IMR-90 (cell line): ENCODE measurements at regions not wholly inside any gene's neighbourhood (a gene's known extent, or its start where the extent isn't known, plus 50 kb on each side); places are given as distances from the start of the nearest gene placed in this dataset.

ENCODE experiments used
- ATAC-seq: fragments of 200-7000 bp; cut with Tn5 transposase; 2 replicates; pipeline ENCODE4 v1.9.1; 2020; ENCODE audit warnings: low read depth, mild to moderate bottlenecking, moderate library complexity
- BruUV-seq: library from RNA; stranded (reverse); fragments of 400-500 nt; replicated peaks from 2 replicates; lab custom pipeline; 2021; lab: Mats Ljungman, UMichigan
- CTCF ChIA-PET: fragments of 300-600 bp; formaldehyde crosslinking; extraction: SDS; loops from one replicate; lab custom pipeline; 2021; ENCODE audit warnings: antibody characterized with exemption; lab: Yijun Ruan, JAX
- POLR2A ChIA-PET: fragments of 300-600 bp; sonication (Branson Sonifier 250); formaldehyde crosslinking; loops from one replicate; lab custom pipeline; 2022; ENCODE audit warnings: antibody characterized with exemption; ENCODE audit not compliant: unreplicated experiment; lab: Charles Lee
- DNase-seq: peaks from one replicate; pipeline ENCODE4 v3.0.0; 2013
- H2AFZ ChIP-seq: replicated peaks from 2 replicates; pipeline ENCODE3; 2013; ENCODE audit warnings: low read length, mild to moderate bottlenecking; ENCODE audit not compliant: poor library complexity
- H2AK5ac ChIP-seq: 2 replicates; pipeline ENCODE4 v1.6.1; 2013; ENCODE audit warnings: low read depth, low read length, inconsistent platforms
- H2AK9ac ChIP-seq: replicated peaks from 2 replicates; pipeline ENCODE3; 2013; ENCODE audit warnings: mild to moderate bottlenecking, low read depth, low read length, moderate library complexity; ENCODE audit not compliant: poor library complexity
- H2BK120ac ChIP-seq: 2 replicates; pipeline ENCODE4 v1.6.1; 2013; ENCODE audit warnings: low read depth, low read length, inconsistent platforms
- H2BK15ac ChIP-seq: 3 replicates; pipeline ENCODE4 v1.6.1; 2013; ENCODE audit warnings: low read depth, low read length, inconsistent platforms
- H2BK20ac ChIP-seq: 2 replicates; pipeline ENCODE4 v1.6.1; 2013; ENCODE audit warnings: low read depth, mild to moderate bottlenecking, inconsistent platforms, low read length, moderate library complexity
- H2BK5ac ChIP-seq: 2 replicates; pipeline ENCODE4 v1.6.1; 2013; ENCODE audit warnings: mild to moderate bottlenecking, low read depth, low read length, inconsistent platforms; ENCODE audit not compliant: poor library complexity, severe bottlenecking
- H3K14ac ChIP-seq: replicated peaks from 2 replicates; pipeline ENCODE4 v1.6.1; 2013; ENCODE audit warnings: low read depth, low read length, inconsistent platforms
- H3K18ac ChIP-seq: 2 replicates; pipeline ENCODE4 v1.6.1; 2013; ENCODE audit warnings: low read depth, low read length, control low read depth
- H3K23ac ChIP-seq: 2 replicates; pipeline ENCODE4 v1.6.1; 2013; ENCODE audit warnings: low read depth, low read length, inconsistent platforms
- H3K27ac ChIP-seq: 2 replicates; pipeline ENCODE4 v1.5.1; 2013; ENCODE audit warnings: mild to moderate bottlenecking, control low read depth, low read length; ENCODE audit not compliant: insufficient read depth
- H3K27me3 ChIP-seq: 2 replicates; pipeline ENCODE4 v1.6.1; 2013; ENCODE audit warnings: low read length; ENCODE audit not compliant: control insufficient read depth, insufficient read depth
- H3K36me3 ChIP-seq: 2 replicates; pipeline ENCODE4 v1.6.1; 2013; ENCODE audit warnings: low read length, mixed read lengths; ENCODE audit not compliant: control insufficient read depth, insufficient read depth
- H3K4ac ChIP-seq: 2 replicates; pipeline ENCODE4 v1.6.1; 2013; ENCODE audit warnings: low read depth, low read length, inconsistent platforms
- H3K4me1 ChIP-seq: 2 replicates; pipeline ENCODE4 v1.6.1; 2013; ENCODE audit warnings: low read length, mixed read lengths; ENCODE audit not compliant: control insufficient read depth, insufficient read depth
- H3K4me2 ChIP-seq: 2 replicates; pipeline ENCODE4 v1.6.1; 2013; ENCODE audit warnings: low read depth, mild to moderate bottlenecking, control low read depth, low read length, moderate library complexity
- H3K4me3 ChIP-seq: 2 replicates; pipeline ENCODE4 v1.5.1; 2013; ENCODE audit warnings: low read depth, mild to moderate bottlenecking, control low read depth, low read length, moderate library complexity; ENCODE audit not compliant: insufficient read depth
- H3K56ac ChIP-seq: 2 replicates; pipeline ENCODE4 v1.6.1; 2013; ENCODE audit warnings: low read length, inconsistent platforms; ENCODE audit not compliant: insufficient read depth; ENCODE audit errors: extremely low read depth
- H3K79me1 ChIP-seq, 2 experiments: 2 replicates each; pipeline ENCODE4 v1.6.1; 2013; ENCODE audit warnings: low read length in 2 of 2, inconsistent platforms in 1 of 2, low read depth in 1 of 2
- H3K9ac ChIP-seq: 2 replicates; pipeline ENCODE4 v1.6.1; 2013; ENCODE audit warnings: low read depth, low read length, control low read depth
- H3K9me1 ChIP-seq: 2 replicates; pipeline ENCODE4 v1.6.1; 2013; ENCODE audit warnings: low read length, inconsistent platforms; ENCODE audit not compliant: insufficient read depth
- H3K9me3 ChIP-seq: 2 replicates; pipeline ENCODE4 v1.6.1; 2013; ENCODE audit warnings: low read length; ENCODE audit not compliant: control insufficient read depth, insufficient read depth
- H4K20me1 ChIP-seq: 2 replicates; pipeline ENCODE4 v1.6.1; 2013; ENCODE audit warnings: low read length, inconsistent platforms; ENCODE audit not compliant: insufficient read depth
- H4K5ac ChIP-seq: 2 replicates; pipeline ENCODE4 v1.6.1; 2013; ENCODE audit warnings: mild to moderate bottlenecking, low read depth, low read length, control low read depth
- H4K8ac ChIP-seq, 2 experiments: 2 replicates each; pipeline ENCODE4 v1.6.1; 2013; ENCODE audit warnings: low read depth in 2 of 2, low read length in 2 of 2, control low read depth in 1 of 2, inconsistent platforms in 1 of 2
- H4K91ac ChIP-seq: 2 replicates; pipeline ENCODE4 v1.6.1; 2013; ENCODE audit warnings: low read depth, low read length, inconsistent platforms; ENCODE audit not compliant: insufficient read depth
- BHLHE40 ChIP-seq: fragments of 150-350 bp; IDR thresholded peaks from 2 replicates; pipeline ENCODE4 v1.6.1; 2016; ENCODE audit warnings: mild to moderate bottlenecking, low read depth, low read length
- CEBPB ChIP-seq: IDR thresholded peaks from 2 replicates; pipeline ENCODE4 v1.6.1; 2012; ENCODE audit warnings: low read depth, low read length, improper control_type of control experiment
- CHD1 ChIP-seq: IDR thresholded peaks from 2 replicates; pipeline ENCODE4 v1.6.1; 2012; ENCODE audit warnings: low read depth, low read length, improper control_type of control experiment
- CTCF ChIP-seq: conservative IDR thresholded peaks from 2 replicates; pipeline ENCODE4 v1.5.1; 2012; ENCODE audit warnings: mild to moderate bottlenecking, low read depth, low read length, improper control_type of control experiment
- MAZ ChIP-seq: IDR thresholded peaks from 2 replicates; pipeline ENCODE4 v1.6.1; 2012; ENCODE audit warnings: low read depth, mild to moderate bottlenecking, low read length, improper control_type of control experiment, moderate library complexity, borderline replicate concordance
- NFE2L2 ChIP-seq: fragments of 150-350 bp; IDR thresholded peaks from 2 replicates; pipeline ENCODE4 v1.6.1; 2016; ENCODE audit warnings: low read depth, mild to moderate bottlenecking, low read length
- RCOR1 ChIP-seq: IDR thresholded peaks from 2 replicates; pipeline ENCODE4 v1.6.1; 2012; ENCODE audit warnings: mild to moderate bottlenecking, low read length, improper control_type of control experiment; ENCODE audit not compliant: insufficient replicate concordance
- RFX5 ChIP-seq: IDR thresholded peaks from 2 replicates; pipeline ENCODE4 v1.8.0; 2012; ENCODE audit warnings: low read depth, mild to moderate bottlenecking, low read length, moderate library complexity
- WGBS, 2 experiments: methylation state at CpG; one replicate each; pipeline versions ENCODE4 v1.1.5 to v1.1.7; 2013; ENCODE audit warnings: missing lambda C conversion rate in 2 of 2; ENCODE audit not compliant: insufficient read length in 1 of 2; ENCODE audit errors: extremely low coverage in 2 of 2; 5-methylcytosine and 5-hydroxymethylcytosine counted together
- dilution Hi-C: fragments of 300-500 bp; cut with HindIII; formaldehyde crosslinking; loops from one replicate; pipeline ENCODE4 v1.14.3; 2018; ENCODE audit warnings: low sequenced_read_pairs; ENCODE audit not compliant: unreplicated experiment
- in situ Hi-C: fragments of 300-500 bp; cut with MboI; formaldehyde crosslinking; loops from 3 replicates; pipeline ENCODE4 v1.14.3; 2019; ENCODE audit warnings: low sequenced_read_pairs, inconsistent platforms, mixed read lengths
- intact Hi-C: fragments of 100-400 bp; cut with micrococcal nuclease; formaldehyde crosslinking; loops from 2 replicates; pipeline ENCODE4 v1.10.0; 2022
- TF ChIP-seq, protein P1 (sequence below): fragments of 150-350 bp; IDR thresholded peaks from 2 replicates; pipeline ENCODE4 v1.6.1; 2017; ENCODE audit warnings: mild to moderate bottlenecking, antibody characterized with exemption, low read length, low read depth
- TF ChIP-seq, protein P2 (sequence below): fragments of 150-350 bp; IDR thresholded peaks from 2 replicates; pipeline ENCODE4 v1.6.1; 2016; ENCODE audit warnings: low read depth, mild to moderate bottlenecking, low read length, moderate library complexity, borderline replicate concordance

DNA sequence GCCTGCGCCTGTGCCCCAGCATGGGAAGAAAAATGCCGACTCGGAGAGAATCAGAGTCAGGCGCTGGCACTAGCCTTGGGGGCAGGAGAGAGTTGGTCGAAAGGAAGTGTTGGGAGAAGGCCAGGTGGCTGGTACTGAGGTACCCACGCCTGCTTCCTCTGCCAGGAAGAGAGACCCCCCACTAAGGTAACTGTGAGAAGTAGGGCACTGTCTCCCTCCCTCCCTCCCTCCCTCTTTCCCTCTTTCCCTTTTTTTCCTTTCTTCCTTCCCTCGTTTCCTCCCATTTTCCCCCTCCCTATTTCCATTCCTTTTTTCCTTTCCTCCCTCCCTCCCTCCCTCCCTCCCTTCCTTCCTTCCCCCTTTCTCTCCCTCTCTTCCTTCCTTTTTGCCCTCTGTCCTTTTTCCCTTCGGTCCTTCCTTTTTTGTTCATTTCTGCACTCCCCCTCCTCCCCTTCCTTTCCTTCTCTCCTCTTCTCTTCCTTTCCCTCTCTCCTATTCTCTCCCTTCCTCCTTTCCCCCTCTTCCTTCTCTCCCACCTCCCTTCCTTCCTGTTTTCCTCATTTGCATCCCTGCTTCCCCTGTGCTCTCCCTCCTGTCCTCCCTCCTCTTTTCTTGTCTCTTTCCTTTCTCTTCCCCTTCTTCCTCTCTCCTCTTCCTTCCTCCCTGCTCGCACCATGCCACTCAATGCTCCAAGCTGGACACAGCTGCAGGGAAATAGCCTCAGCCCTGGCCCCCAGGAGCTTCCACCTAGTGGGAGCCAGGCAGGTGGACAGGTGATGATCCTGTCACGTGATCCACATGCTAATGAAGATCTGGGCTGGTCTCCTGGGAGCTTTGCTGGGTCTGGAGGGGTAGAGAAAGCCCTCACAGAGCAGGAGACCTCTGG lies 148.0 kb downstream of the DHX35 start:
- no peak for DNase-seq
- intact Hi-C loops (loop anchor here (5.0 to 10.0 kb wide), 4 partner anchors 762 to 1852 kb away; no protein-coding TSS in a partner anchor), in situ Hi-C loops (no loop called here), dilution Hi-C loops (no loop called here)
- 29 to 90% methylated on average over 1 to 3 of the region's 10 CpGs for WGBS, 2 experiments
- no peak overlapping the region for H3K18ac ChIP-seq
- H3K9ac ChIP-seq: no peak overlapping the region
- no peaks in the 10 kb centered on the region for H3K4me1 ChIP-seq
- no peak overlapping the region for H2BK20ac ChIP-seq
- no peak overlapping the region for H4K91ac ChIP-seq
- no peak overlapping the region for H2AK5ac ChIP-seq
- H4K5ac ChIP-seq: no peak overlapping the region
- H3K23ac ChIP-seq: no peak overlapping the region
- no peak overlapping the region for H2AK9ac ChIP-seq
- H4K20me1 ChIP-seq: no peaks in the 10 kb centered on the region
- no peaks in the 10 kb centered on the region for H3K79me1 ChIP-seq
- no peak overlapping the region for H3K4me2 ChIP-seq
- no TSS peak for BruUV-seq
- H3K9me1 ChIP-seq: no peaks in the 10 kb centered on the region
- no peak for ATAC-seq
- no peak overlapping the region for H4K8ac ChIP-seq
- no peaks in the 10 kb centered on the region for H3K36me3 ChIP-seq
- H3K56ac ChIP-seq: no peak overlapping the region; the same call in 1 of the 2 replicates
- no peak overlapping the region for H2BK15ac ChIP-seq
- no peak overlapping the region for H2BK5ac ChIP-seq
- no peak overlapping the region for H3K4me3 ChIP-seq
- H3K9me3 ChIP-seq: no peaks in the 10 kb centered on the region
- no peak for TF ChIP-seq CTCF
- TF ChIP-seq CHD1: no peak
- TF ChIP-seq BHLHE40: no peak
- TF ChIP-seq, protein P1, sequence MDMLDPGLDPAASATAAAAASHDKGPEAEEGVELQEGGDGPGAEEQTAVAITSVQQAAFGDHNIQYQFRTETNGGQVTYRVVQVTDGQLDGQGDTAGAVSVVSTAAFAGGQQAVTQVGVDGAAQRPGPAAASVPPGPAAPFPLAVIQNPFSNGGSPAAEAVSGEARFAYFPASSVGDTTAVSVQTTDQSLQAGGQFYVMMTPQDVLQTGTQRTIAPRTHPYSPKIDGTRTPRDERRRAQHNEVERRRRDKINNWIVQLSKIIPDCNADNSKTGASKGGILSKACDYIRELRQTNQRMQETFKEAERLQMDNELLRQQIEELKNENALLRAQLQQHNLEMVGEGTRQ: no peak
- no peak for TF ChIP-seq CEBPB
- no peak for TF ChIP-seq RFX5
- TF ChIP-seq, protein P2, sequence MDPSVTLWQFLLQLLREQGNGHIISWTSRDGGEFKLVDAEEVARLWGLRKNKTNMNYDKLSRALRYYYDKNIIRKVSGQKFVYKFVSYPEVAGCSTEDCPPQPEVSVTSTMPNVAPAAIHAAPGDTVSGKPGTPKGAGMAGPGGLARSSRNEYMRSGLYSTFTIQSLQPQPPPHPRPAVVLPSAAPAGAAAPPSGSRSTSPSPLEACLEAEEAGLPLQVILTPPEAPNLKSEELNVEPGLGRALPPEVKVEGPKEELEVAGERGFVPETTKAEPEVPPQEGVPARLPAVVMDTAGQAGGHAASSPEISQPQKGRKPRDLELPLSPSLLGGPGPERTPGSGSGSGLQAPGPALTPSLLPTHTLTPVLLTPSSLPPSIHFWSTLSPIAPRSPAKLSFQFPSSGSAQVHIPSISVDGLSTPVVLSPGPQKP: no peak
- no peak for TF ChIP-seq MAZ
- no peak for TF ChIP-seq NFE2L2
- TF ChIP-seq RCOR1: no peak
- ChIA-PET POLR2A (no interaction called here), CTCF (no interaction called here)
- no peak overlapping the region for H2BK120ac ChIP-seq
- no peak overlapping the region for H3K27ac ChIP-seq
- H3K14ac ChIP-seq: no peak overlapping the region
- H2AFZ ChIP-seq: no peak overlapping the region
- H3K27me3 ChIP-seq: peaks cover 8% of the 10 kb centered on the region
- H3K4ac ChIP-seq: no peak overlapping the region
